Body of pancreas (tissue), 4 donors: ENCODE measurements at regions not wholly inside any gene's neighbourhood (a gene's known extent, or its start where the extent isn't known, plus 50 kb on each side); places are given as distances from the start of the nearest gene placed in this dataset.

Experiments
- ATAC-seq: fragments of 150-250 bp; one replicate; pipeline ENCODE4 v1.9.1; 2016
- DNase-seq, 4 donors: peaks; one replicate each; pipeline ENCODE4 v3.0.0-alpha.2; 2019
- H3K27ac ChIP-seq, 4 donors: fragments of 200-600 bp; sonication (generic); 1 replicate in 3 of 4; 2 replicates in 1 of 4; pipeline versions ENCODE4 v1.5.1 to v1.6.1; 2016 to 2019; ENCODE audit warnings: mild to moderate bottlenecking in 1 of 4, mixed read lengths in 1 of 4, moderate library complexity in 1 of 4
- H3K27me3 ChIP-seq, 2 donors: fragments of 200-600 bp; sonication (generic); one replicate each; pipeline ENCODE4 v1.6.0; 2016; ENCODE audit warnings: mild to moderate bottlenecking in 1 of 2
- H3K36me3 ChIP-seq, 2 donors: fragments of 200-600 bp; sonication (generic); replicated peaks in 1 of 2; 2 replicates each; pipeline ENCODE4 v1.5.1; 2016; ENCODE audit warnings: low read depth in 2 of 2; ENCODE audit not compliant: insufficient read depth in 1 of 2
- H3K4me1 ChIP-seq: fragments of 200-600 bp; sonication (generic); one replicate; pipeline ENCODE4 v1.6.0; 2016
- H3K4me3 ChIP-seq, 2 donors: fragments of 200-600 bp; sonication (generic); 1 replicate in 1 of 2; 2 replicates in 1 of 2; pipeline ENCODE4 v1.5.1; 2016 to 2019
- H3K9me3 ChIP-seq, 3 donors: fragments of 200-600 bp; sonication (generic); 1 replicate in 2 of 3; 2 replicates in 1 of 3; pipeline ENCODE4 v1.5.1; 2016
- CTCF ChIP-seq, 7 experiments: fragments of 450-650 bp in 4 of 7; fragments of 200-600 bp in 3 of 7; sonication (generic) in 3 of 7; IDR thresholded peaks; one replicate each; pipeline ENCODE4 v1.5.1; 2016 to 2019; ENCODE audit warnings: antibody characterized with exemption in 7 of 7
- POLR2A ChIP-seq, 3 donors: fragments of 450-650 bp; IDR thresholded peaks; one replicate each; pipeline ENCODE4 v1.6.1; 2016; ENCODE audit warnings: antibody characterized with exemption in 3 of 3, mild to moderate bottlenecking in 2 of 3
- WGBS, 2 donors: methylation state at CpG; one replicate each; pipeline ENCODE4 v1.1.5; 2017; 5-methylcytosine and 5-hydroxymethylcytosine counted together
- intact Hi-C: fragments of 100-400 bp; cut with DNase I; formaldehyde crosslinking; loops from one replicate; pipeline ENCODE4 v1.15.1; 2023

GRCh38 chr18:38263066-38263465 is 697.5 kb upstream of the CELF4 start:
- no peaks in the 10 kb centered on the region for H3K27me3 ChIP-seq
- intact Hi-C loops, result no loop called here
- no peaks in the 10 kb centered on the region for H3K4me1 ChIP-seq
- H3K4me3 ChIP-seq, result no peak overlapping the region
- no peak for ATAC-seq
- DNase-seq, result no peak
- no peaks in the 10 kb centered on the region for H3K36me3 ChIP-seq
- TF ChIP-seq POLR2A (IDR thresholded peaks at IDR 0.05) (no peak), CTCF (IDR thresholded peaks at IDR 0.05) (no peak)
- H3K27ac ChIP-seq, result no peak overlapping the region
- WGBS, 2 donors, result 68 to 76% methylated on average over 2 of the region's 2 CpGs
- H3K9me3 ChIP-seq, result no peaks in the 10 kb centered on the region

- Histone ChIP-seq H3K27me3 (no peaks in the 10 kb centered on the region), H3K4me1 (no peaks in the 10 kb centered on the region), H3K9me3 (no peaks in the 10 kb centered on the region), H3K4me3 (no peak overlapping the region), H3K27ac (no peak overlapping the region), H3K36me3 (no peaks in the 10 kb centered on the region)
- intact Hi-C loops, result no loop called here
- ATAC-seq (no peak), DNase-seq (no peak)
- TF ChIP-seq CTCF (IDR thresholded peaks at IDR 0.05) (no peak), POLR2A (IDR thresholded peaks at IDR 0.05) (no peak)
These were observed 697.1 kb upstream of the CELF4 start for GRCh38 chr18:38262661-38263060.

- Histone ChIP-seq H3K4me1 (no peaks in the 10 kb centered on the region), H3K36me3 (no peaks in the 10 kb centered on the region), H3K9me3 (no peaks in the 10 kb centered on the region), H3K27ac (no peak overlapping the region), H3K4me3 (no peak overlapping the region), H3K27me3 (no peaks in the 10 kb centered on the region)
- DNase-seq, result no peak
- WGBS, 2 donors, result 41 to 57% methylated on average over 4 of the region's 4 CpGs
- TF ChIP-seq POLR2A (IDR thresholded peaks at IDR 0.05) (no peak), CTCF (IDR thresholded peaks at IDR 0.05) (no peak)
- ATAC-seq, result no peak
- intact Hi-C loops, result no loop called here
These were observed 692.1 kb upstream of the CELF4 start for GRCh38 chr18:38257661-38258060.

- no peak for TF ChIP-seq CTCF (IDR thresholded peaks at IDR 0.05)
- no peak for TF ChIP-seq POLR2A (IDR thresholded peaks at IDR 0.05)
- H3K4me1 ChIP-seq, result no peaks in the 10 kb centered on the region
- DNase-seq, result no peak
- 51 to 59% methylated on average over 2 of the region's 2 CpGs for WGBS, 2 donors
- no peaks in the 10 kb centered on the region for H3K36me3 ChIP-seq
- H3K4me3 ChIP-seq, result no peak overlapping the region
- no peak overlapping the region for H3K27ac ChIP-seq
- no peak for ATAC-seq
- no peaks in the 10 kb centered on the region for H3K9me3 ChIP-seq
- H3K27me3 ChIP-seq, result no peaks in the 10 kb centered on the region
- intact Hi-C loops, result no loop called here
These were observed 690.8 kb upstream of the CELF4 start for GRCh38 chr18:38256366-38256765.

- WGBS, 2 donors, result 76 to 79% methylated on average over 5 of the region's 5 CpGs
- Histone ChIP-seq H3K9me3 (no peaks in the 10 kb centered on the region), H3K27me3 (no peaks in the 10 kb centered on the region), H3K4me3 (no peak overlapping the region), H3K4me1 (no peaks in the 10 kb centered on the region), H3K27ac (no peak overlapping the region), H3K36me3 (no peaks in the 10 kb centered on the region)
- intact Hi-C loops, result no loop called here
- TF ChIP-seq POLR2A (IDR thresholded peaks at IDR 0.05) (no peak), CTCF (IDR thresholded peaks at IDR 0.05) (no peak)
- no peak for DNase-seq
- no peak for ATAC-seq
These were observed 685.4 kb upstream of the CELF4 start for GRCh38 chr18:38250971-38251370.
